Activated CD4-positive, alpha-beta T cell treated with anti-CD3 and anti-CD28 coated beads, Interleukin-10, Interleukin-2, amounts not matched to agents 100 ng/mL and 50 ng/mL, durations not matched to agents 16 hours and 8 hours (primary cell): ENCODE measurements at regions not wholly inside any gene's neighbourhood (a gene's known extent, or its start where the extent isn't known, plus 50 kb on each side); places are given as distances from the start of the nearest gene placed in this dataset.
"Not testable (repeated sequence)": the region's sequence is repeated elsewhere in the genome, so short reads cannot be mapped to it uniquely, and the experiment has no call there.

Experiments used
- DNase-seq: peaks from one replicate; pipeline ENCODE4 v3.0.0-alpha.2; 2020

DNA sequence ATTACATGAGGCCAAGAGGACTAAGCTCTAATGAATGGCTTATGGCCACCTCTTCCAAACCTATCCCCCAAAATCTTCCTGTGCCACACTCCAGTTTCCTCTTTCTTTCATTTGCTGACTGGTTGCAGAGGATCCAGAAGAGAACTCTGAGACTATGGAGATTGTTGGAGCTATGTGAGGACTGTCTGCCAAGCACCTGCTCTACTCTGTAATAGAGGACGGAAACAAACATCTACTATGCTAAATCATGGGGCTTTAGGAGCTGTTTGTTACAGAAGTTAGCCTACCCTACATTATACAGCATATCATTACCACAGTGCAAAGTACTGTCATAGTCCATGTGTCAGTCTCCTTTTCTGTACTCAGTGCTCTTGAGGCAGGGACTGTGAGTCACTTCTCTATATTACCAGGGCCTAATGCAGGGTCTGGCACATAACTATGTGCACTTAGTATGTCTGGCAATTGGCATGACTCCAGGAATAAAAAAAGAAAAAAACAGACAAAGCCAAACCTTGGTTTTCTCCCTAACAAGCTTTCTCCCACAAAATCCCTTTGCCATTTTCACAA lies 95.1 kb downstream of the RPAP3 start:
- DNase-seq: no peak

DNA sequence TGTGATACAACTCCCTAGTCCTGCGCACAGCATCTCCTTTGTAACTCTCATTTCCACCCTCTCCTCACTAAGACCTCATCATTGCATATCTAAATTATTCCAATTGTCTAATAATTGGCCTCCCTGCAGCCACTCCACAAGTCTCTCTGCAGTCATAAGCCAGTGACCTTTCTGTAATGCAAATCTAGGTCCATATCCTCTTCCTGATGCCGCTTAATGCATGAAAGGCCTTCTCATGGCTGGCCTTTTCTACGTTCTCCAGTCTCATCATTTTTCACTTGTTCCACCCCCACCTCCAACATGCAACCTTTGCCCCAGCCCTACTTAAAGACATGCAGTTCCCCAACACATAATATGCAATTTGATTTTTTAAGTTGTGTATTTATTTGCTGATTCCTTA lies 96.0 kb downstream of the RPAP3 start:
- DNase-seq: no peak

DNA sequence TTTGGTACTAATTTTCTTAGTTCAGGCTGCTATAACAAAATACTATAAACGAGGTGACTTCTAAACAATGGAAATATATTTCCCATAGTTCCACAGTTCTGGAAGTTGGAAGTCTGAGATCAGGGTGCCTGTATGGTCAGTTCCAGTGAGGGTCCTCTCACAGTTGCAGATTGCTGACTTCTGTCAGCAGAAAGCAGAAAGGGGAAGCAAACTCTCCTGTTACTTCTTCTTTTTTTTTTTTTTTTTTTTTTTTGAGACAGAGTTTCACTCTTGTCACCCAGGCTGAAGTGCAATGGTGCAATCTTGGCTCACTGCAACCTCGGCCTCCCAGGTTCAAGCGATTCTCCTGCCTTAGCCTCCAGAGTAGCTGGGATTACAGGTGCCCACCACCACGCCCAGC lies 97.2 kb downstream of the RPAP3 start:
- DNase-seq: not testable (repeated sequence)

DNA sequence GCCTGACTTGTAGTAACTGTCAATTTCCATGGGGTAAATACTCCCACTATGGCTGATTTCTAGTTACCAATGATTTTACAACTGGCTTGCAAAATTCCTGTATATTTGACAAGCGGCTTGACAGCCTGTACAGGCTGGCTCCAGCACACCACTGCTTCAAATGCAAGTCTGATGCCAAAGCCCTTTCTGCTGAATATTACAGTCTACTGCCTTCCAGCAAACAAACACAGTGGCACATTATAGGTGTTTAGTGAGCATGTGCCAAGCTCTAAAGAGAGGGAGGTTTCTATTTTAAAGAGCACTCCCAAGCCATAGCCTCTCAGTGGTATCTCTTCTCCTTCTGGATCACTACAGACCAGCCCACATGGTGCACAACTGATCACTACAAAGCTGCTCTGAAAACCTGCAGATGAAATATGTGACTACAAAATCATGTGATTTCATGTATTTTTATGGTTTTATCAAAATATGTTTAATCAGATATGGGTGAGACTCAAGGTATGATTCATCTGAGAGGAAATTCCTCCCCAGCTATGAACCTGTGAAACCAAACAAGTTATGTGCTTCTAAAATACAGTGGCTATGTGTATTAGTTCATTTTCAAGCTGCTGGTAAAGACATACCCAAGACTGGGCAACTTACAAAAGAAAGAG lies 101.5 kb downstream of the RPAP3 start:
- no peak for DNase-seq

DNA sequence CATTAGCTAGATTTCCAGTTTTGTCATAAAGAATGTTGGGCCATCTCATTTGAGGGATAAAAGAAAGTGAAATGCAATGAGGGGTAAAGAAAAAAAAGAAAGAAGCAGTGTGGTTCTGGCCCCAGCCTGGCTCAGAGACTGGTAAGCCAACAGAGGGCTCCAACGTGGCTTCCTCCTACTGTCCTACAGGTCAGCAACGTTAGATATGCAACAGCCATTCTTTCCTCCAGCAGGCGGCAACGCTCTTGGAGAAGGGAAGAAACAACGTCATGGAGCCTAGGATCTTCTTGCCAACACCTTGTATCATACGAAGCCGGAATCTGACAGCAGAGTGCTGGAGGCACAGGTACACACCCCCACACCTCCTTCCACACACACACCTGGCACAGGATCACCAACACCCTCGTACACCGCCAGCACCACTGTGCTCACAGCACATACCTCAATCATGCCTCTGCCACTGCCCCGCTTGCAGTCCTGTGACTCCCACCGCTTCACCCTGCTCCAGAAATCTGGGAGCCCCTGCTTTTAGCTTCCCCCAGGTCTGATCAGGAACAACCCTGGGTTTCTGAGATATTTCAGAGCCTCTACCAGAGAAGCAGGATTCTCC lies 102.8 kb downstream of the RPAP3 start:
- DNase-seq: no peak

DNA sequence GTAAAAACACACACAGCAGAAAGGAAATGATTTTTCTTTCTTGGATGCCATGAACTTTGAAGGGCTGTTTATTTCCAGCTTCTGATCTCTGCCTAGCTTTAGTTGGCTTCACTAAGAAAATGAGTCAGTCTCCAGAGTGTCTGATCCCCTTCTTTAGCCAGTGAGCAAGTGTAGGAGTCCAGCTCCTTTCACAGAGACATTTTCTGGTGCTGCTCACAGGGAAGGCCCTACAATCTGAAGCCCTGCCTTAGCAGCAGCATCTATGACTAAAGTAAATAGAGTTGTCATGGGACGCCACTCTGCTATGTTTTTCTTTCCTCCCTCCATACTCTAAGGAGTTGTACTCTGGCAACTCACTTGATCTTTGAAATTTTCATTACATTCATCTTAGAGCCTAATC lies 103.5 kb downstream of the RPAP3 start:
- DNase-seq: no peak

DNA sequence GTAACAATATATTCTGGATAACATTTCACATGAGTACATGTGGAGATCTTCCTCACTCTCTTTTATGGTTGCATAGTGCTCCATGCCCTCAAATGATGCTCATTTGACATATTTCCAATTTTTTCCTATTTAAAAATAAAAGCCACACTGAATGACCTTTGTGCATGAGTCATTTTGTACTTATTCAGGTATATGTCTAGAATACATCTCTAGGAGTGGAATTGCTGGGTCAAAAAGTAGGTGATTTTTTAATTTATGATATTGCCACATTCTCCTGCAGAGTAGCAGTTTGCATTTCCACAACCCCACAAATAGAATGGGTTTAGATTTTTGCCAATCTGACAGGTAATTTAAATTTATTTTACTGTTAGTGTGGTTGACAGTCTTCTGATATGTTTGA lies 104.8 kb downstream of the RPAP3 start:
- no peak for DNase-seq

DNA sequence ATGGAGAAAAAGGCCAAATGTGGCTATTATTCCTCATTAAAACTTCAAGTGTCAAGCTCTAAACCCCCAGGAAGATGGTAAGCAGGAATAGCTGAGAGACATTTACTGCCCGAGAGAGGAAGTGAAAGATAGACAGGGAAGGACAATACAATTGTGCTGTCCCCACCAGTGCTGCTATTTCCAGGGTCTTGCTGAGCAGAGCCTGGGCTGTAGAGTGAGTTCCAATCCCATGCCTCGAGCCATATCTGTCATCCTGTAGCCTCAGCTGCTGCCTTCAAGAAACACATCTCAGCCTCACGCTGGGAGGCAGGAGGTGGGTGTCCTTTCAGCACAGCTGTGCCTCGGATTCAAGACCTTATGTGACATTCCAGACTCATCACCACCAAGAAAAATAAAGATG lies 114.0 kb downstream of the RPAP3 start:
- DNase-seq: no peak

DNA sequence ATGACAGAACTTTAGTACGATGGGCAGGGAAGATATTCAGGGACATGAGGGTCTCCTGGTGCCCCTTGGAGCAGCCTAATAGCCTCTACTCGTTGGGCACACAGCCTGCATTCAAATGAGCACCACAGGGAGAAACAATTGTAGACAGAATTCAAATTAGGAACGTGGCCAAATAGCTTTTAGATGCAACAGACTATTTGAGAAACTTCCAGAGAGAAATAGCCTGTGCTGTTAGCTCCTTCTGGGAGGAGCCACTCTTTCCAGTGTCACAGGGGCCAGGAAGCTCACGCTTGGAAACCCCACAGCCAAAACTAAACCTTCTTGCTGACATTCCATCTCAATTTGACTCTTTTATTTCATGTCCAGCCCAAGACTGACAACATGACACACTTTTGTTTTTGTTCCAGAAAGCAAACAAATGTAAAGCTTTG lies 114.5 kb downstream of the RPAP3 start:
- no peak for DNase-seq

DNA sequence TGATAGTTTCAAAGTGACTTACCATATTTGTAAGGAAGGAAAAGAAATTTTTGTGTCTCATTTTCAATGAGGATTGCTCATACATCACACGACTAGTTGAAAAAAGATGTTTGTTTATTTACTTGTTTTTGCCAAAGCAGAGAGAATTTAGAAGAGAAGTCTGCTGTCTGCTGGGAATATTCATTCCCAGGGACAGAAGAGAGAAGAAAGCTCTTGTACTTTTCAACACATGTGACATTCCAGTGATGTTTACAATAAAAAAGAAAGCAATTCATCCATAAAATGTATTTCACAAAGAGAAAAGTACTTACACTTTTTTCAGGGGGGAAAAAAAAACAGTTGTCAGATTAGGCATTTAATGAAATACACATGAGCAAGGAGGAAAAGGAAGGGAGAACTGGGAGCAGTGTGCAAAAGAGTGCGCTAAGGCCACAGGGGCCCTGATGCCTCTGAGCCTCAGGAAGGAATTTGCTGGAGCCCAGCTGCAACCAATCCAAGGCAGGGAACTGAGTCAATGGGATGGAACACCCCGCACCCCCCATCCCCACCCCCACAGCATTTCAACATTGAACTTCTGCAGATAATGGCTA lies 115.0 kb downstream of the RPAP3 start:
- no peak for DNase-seq

DNA sequence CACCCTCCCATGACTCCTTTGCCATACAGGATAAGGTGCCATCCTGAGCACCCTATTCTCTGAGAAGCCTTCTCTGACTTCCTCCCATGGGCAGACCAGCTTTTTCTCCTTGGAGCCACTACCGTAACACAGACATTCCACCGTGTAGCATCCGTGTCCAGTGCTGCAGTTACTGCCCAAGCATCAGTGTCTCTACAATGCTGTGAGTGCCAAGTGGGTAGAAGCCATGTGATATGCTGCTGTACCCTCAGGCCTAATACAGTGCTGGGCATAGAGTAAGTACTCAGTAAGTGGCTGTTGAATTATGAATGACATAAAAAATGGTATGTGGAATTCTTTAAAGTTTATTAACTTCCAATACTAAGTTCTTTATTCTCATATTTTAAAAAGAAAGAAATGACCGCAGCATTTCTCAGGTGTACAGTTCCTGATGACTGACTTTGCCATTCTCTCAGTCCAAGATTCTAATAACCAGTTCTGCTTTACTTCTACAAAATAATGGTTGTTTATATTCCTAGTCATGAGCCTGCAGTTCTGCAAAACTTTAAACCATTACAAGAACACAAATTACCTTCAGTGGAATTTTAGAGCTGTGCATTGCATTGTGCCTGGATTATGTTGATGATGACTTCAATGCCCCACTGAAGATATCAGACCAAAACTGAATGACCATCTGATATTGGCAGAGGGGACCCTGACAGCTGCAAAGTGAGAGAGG lies 118.7 kb downstream of the RPAP3 start:
- no peak for DNase-seq

DNA sequence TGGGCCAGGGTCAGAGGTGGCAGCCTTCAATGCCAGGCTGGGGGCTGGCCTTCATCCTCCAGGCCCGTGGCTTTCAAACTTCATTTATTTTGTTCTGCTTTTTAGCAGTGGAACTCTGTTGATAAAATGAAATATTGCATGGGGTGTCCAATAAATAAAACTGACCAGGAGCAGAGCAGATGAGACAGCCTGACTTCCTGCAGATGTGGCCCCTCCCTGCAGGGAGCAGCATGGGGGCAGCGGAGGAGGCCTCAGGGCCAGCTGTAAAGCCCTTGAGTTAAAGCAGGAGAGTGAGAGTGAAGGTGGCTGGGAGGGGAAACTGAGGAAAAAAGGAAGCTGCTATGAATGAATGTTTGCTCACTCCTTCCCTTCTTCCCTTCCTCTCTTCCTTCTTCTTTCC lies 120.3 kb downstream of the RPAP3 start:
- no peak for DNase-seq

DNA sequence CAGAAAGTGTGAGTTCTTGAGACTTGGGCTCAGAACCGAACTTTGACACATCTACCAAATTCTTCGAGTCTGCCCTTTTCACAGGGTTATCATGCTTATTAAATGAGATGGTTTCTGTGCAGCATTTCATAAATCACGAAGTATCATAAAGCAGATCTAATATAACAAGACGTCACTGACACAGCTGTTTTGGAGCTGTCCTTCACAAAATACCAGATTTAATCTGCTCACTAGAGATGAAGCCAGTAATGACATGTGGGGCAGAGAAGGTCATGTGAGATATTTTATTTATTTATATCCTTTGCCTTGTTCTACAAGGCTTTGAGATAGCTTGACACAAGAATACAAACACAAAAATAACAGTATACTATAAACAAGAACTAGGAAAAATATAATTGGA lies 127.0 kb downstream of the RPAP3 start:
- DNase-seq: no peak

DNA sequence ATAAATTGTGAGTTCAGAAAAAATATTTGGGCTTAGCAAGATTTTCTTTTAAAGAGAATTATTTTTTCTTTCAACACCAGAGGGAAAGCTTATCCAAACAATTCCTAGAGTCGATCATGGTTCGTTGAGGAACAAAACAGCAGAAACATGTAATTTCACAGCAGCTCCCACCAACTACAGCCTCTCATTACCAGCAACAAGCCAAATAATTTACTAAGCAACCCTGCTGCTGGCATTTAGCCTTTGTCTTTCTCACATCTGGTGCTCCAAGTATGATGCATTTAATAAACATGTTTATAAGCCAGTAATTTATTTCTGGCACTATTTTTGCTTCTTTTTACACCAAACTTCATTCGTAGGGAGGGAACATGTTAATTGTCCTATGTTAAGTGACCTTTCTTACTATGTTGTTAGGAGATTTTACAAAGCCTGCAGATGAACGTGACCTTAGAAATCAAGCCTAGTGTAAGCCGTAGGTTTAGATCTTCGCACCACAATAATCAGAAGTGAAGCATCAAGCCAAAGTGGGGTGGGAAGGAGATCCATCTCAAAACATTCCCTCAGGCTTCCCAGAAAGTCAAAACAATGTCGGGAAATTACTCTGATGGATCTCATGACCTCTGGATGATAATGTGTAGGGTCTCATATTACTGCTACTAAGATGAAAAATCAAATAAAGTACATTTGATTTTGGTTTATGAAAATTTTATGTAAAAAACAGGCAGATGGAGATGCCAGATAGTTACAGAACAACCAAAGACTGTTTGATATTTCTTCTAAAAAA lies 128.4 kb downstream of the RPAP3 start:
- no peak for DNase-seq

DNA sequence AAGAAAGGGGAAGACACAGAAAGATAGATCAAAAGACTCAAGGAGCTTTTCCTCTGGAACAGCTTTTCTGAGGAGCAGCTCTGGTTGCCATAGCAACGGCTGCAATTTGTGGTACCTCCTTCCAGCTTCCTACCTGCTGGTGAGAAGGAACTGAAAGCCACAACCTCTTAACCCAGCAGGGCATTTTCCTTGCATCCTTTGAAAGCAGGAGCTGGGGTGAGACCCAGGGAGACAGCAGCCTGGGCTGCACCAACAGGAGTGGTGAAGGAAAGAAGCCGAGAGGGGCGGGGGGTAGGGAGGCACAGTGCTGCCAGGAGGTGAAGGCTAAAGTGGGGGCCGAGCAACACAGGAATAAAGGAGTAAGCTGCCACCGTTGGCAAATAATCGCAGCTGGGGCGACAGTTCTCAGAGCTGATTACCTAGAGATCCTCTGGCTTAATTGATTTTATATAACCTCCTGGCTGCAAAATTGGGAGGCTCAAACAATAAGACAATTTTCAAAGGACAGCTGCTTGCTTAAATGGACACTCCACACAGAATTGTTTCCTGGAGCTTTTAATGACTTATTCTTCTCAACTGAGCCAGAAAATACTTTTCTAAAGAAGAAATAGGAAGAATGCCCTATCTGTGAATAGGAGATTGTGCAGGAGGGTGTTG lies 129.4 kb downstream of the RPAP3 start:
- no peak for DNase-seq

DNA sequence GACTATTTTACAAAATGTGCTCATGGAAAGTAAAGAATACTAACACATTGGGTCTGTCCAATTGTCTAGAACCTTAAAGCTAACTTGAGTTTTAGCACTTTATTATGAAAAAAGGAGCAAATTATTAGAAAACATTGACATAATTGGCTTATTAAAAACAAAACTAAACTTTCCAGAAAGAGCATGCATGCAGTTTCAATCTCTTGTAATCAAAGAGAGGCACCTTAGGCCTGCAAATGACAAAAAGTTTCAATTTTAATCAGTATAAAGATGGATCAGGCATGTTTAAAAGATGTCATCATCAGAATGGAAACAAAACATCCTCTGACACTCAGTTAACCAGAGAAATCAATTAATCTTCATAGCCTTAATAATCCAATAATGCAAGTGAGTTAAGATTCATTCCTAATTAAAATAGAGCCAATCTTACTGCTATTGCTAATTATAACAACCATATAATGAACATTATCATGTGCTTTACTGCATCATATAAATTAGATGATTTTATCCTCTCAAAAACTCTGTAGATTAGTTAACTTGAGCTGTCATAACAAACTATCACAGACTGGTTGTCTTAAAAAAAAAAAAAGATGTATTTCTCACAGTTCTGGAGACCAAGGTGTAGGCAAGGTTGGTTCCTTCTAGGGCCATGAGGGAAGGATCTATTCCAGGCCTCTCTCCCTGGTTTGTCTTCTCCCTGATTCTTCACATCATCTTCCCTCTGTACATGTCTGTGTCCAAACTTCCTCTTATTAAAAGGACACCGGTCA lies 131.4 kb downstream of the RPAP3 start:
- DNase-seq: peak; percentile 62

DNA sequence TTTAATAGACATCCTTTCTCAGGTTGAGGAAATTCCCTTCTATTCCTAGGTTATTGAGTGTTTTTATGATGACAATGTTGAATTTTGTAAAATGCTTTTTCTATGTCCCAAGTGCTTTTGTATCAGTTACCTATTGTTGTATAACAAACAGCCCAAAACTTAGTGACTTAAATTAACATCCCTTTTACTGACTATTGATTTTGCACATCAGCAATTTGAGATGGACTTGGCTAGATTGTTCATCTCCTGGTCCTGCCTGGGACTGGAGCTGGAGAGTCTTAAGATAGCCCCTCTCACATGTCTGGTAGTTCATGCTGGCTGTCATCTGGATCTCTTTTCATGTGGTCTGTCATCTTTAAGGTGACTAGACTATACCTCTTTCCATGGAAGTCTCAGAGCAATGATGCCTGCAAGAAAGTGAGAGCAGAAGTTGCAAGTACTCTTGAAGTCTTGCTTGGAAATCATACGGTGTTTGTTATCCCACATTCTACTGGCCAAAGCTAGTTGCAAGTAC lies 132.6 kb downstream of the RPAP3 start:
- no peak for DNase-seq

DNA sequence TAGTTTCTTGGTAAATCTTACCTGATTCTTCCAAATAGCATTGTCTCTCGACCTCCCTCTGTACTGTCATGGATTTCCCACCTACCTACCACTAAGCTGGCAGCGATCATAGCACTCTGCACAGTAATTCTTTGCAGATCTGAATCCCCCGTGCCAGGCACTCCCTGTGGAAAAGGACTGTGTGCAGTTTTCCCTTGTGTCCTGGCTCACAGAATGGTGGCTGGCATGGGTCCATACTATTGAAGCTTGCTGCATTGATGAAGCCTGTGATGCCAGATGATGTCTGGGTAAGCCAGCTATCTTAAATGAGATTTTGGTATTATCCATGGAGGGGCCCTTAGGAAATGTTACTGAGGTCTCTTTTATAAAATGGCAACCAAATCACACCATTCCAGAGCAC lies 135.7 kb downstream of the RPAP3 start:
- no peak for DNase-seq

DNA sequence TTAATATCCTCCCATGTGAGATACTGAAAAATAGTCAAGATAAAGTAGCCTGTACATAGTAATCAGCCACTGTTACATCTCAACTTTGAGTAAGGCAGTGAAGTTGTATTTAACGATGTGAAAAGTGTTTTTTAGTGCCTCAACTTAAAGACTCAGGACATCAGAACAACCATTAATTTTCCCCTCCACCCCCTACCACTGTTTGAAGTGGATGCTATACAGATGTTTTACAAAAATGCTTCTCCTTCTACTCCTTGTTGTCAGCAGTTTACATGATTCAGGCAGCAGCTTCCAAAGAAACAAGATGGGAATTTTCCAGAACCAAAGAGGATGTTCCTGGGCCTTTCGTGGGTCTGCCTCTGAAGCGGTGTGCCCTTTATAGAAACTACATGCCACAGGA lies 143.6 kb downstream of the RPAP3 start:
- DNase-seq: no peak

DNA sequence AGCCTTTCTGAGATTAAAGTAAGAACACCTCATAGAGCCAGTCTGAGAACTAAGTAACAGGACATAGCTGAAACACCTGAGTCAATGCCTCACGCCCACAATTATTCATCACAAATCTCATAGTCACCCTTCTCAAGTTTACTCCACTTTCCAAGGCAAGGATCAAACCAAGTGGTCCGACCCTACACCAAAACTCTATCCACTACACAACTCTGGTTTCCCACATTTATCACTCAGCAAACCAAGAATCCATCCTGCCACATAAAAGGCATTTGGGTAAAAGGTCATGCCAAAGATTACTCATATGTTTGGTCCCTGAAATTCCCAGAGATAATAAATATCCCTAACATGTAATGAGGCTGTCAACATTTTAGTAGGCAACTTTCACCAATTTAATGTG lies 144.1 kb downstream of the RPAP3 start:
- DNase-seq: no peak

DNA sequence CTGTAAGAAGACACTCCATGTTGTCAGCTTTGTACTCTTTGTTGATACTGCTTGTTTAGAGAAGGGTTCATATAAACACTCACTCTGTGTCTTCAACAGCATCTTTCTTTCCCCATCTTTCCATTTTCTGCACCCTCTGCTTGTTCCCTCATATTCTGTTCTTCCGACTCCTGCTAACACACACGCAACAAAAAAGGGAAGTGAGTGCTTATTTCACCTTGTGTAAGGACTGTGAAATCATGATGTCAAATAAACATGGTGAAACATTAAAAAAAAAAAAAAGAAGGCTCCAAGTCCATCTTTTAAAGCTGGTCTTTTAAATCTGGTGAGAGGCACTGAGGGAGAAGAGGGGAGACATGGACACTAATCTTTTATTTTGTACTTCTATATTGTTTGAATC lies 145.4 kb downstream of the RPAP3 start:
- no peak for DNase-seq
